DND-41 (cell line): ENCODE measurements at regions not wholly inside any gene's neighbourhood (a gene's known extent, or its start where the extent isn't known, plus 50 kb on each side); places are given as distances from the start of the nearest gene placed in this dataset.

Experiments used
- CTCF ChIP-seq: IDR thresholded peaks from 2 replicates; pipeline ENCODE4 v1.5.1; 2012; ENCODE audit warnings: borderline replicate concordance, low read length, moderate library complexity, mild to moderate bottlenecking; ENCODE audit not compliant: poor library complexity, severe bottlenecking; ENCODE audit errors: extremely low read depth
- EZH2 ChIP-seq: IDR thresholded peaks from 3 replicates; pipeline ENCODE4 v1.6.1; 2012; ENCODE audit warnings: borderline replicate concordance, low read depth, mild to moderate bottlenecking, moderate library complexity, low read length, inconsistent platforms; ENCODE audit not compliant: severe bottlenecking

DNA sequence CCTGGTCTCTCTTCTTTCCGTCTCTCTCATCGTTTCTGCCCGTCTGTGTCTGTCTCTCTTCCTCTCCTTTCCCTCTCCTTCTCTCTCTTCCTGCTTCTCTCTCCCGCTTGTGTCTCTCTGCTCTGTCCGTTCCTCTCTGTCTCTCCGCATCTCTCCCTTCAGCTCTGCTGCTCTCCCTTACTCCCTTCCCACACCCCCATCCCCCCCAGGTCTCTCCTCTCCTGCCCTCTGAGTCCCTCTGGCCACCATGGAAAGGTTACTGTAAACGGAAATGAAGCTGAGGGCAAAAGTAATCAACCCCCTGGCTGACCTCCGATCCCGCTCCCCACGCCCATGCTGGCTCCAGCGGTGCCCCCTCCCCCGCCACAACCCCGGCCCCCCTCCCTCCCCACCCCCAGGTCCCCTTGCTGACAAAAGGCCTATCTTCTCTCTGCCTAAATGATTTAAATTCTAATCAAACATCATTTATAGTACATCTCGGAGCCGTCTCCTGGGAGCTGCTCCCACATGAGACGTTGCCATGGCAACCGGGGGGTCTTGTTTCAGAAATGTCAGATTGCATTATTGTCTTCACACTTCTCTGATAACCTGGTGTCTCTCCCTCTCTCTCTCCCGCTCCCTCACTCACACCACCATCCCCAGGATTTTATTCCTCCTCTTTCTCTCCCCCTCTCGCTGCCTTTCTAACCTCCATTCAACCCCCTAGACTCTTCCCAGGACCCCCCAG is 203.8 kb downstream of the RBM19 start:
- TF ChIP-seq CTCF (no peak), EZH2 (no peak)
